GM13977 (cell line): ENCODE measurements at regions not wholly inside any gene's neighbourhood (a gene's known extent, or its start where the extent isn't known, plus 50 kb on each side); places are given as distances from the start of the nearest gene placed in this dataset.

Experiments
- DNase-seq: peaks from one replicate; pipeline ENCODE4 v3.0.0; 2012; ENCODE audit warnings: low spot score
- in situ Hi-C: fragments of 300-500 bp; cut with MboI; formaldehyde crosslinking; loops from one replicate; pipeline ENCODE4 v1.12.0; 2022; ENCODE audit warnings: low sequenced_read_pairs, low pct_unique_long_range_greater_than_20kb, mixed read lengths, inconsistent platforms; ENCODE audit not compliant: unreplicated experiment
- TF ChIP-seq, protein P1 (sequence below): IDR thresholded peaks from 2 replicates; pipeline ENCODE4 v1.5.1; 2012; ENCODE audit warnings: mild to moderate bottlenecking, control low read depth; ENCODE audit not compliant: insufficient read depth; ENCODE audit errors: extremely low read depth, missing control alignments

DNA sequence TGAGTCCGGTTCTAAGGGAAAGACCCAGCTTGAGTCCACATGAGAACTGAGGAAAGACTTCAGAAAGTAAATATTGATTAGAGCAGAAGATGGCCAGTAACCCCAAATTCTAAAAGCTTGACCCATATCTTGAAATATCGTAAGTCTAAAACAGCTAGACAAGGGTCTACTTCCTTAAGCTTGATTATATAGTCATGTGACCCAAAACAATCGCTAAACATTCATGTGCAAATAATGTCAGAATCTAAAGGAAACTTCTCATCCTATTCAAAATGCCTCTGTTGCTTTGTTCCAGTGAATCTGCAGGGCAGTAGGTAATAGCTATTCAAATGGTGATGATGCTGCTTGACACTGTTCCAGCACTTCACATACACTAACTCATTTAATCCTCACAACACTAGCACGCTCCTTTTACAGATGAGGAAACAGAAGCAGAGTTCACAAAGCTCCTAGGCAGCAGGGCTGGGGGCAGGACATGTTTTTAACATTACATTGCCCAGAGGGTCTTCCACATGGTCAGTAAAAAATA lies 52.6 kb downstream of the TCF20 start:
- DNase-seq, result no peak
- in situ Hi-C loops, result no loop called here
- TF ChIP-seq, protein P1, sequence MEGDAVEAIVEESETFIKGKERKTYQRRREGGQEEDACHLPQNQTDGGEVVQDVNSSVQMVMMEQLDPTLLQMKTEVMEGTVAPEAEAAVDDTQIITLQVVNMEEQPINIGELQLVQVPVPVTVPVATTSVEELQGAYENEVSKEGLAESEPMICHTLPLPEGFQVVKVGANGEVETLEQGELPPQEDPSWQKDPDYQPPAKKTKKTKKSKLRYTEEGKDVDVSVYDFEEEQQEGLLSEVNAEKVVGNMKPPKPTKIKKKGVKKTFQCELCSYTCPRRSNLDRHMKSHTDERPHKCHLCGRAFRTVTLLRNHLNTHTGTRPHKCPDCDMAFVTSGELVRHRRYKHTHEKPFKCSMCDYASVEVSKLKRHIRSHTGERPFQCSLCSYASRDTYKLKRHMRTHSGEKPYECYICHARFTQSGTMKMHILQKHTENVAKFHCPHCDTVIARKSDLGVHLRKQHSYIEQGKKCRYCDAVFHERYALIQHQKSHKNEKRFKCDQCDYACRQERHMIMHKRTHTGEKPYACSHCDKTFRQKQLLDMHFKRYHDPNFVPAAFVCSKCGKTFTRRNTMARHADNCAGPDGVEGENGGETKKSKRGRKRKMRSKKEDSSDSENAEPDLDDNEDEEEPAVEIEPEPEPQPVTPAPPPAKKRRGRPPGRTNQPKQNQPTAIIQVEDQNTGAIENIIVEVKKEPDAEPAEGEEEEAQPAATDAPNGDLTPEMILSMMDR, result no peak

DNA sequence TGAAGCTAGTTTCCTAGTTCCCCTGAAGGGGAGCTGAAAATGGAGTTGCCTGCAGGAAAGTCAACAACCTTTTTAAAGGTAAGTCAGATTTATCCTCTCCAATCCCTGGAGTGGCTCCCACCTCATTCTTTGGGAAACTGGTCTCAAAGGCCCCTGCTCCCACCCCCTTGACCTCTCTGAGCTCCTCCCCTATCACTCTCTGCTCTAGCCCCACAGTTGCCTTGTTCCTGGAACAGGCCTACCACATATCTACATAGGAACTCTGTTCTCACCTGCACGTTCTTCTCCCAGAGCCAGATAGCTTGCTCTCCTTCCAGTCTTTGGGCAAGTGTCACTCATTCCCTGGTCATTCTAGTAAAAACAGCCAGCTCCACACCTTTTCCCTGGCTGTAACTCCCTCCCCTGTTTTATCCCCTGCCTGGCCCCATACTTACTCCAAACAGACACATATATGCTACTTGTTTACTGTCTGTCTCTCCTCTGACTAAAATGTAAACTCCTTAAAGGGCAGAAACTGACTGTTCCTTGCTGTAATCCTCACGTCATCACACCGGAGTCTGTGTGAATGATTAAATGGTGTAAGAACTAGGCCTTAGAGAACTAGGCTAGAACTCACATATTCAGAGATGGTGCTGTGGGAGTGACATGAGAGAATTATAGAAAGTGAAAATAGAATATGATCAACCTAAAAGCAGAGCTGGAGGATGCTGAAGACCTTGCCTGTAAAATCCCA lies 53.3 kb downstream of the TCF20 start:
- TF ChIP-seq, protein P1, result no peak
- in situ Hi-C loops, result no loop called here
- DNase-seq, result peak; percentile 42

DNA sequence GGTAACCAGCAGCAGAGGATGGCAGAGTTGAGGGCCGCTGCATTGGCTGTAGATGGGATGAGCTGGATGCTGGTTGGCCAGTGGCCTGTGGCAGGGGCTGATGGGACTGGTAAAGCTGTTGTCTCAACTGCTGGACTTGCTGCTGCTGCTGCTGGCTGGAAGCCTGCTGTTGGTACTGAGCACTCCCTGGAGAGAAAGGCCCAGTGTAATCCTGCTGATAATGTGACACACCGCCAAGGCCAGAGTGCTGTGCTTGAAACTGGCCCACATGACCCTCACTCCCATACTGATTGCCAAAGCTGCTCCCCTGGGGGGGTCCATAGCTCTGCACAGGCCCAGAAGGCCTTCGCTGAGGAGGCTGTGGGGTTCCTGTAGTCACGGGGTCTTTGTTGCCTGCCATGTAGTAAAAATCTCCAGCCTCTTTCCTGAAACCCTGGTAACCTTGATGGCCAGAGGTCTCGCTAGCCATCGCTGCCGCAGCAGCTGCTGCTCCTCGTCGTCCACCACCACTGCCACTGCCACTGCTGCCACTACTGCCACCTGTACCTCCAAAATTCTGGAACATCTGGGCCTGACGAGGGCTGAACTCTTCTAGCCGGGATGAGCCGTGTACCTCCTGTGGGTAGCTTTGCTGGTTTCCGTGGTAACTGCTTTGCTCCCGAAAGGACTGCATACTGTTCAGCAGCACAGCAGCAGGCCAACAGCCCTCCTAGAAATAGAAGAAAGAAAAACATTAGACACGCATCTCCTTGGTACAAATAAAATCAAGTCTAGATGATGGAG lies 55.6 kb downstream of the TCF20 start:
- in situ Hi-C loops, result no loop called here
- TF ChIP-seq, protein P1, result no peak
- DNase-seq, result no peak

DNA sequence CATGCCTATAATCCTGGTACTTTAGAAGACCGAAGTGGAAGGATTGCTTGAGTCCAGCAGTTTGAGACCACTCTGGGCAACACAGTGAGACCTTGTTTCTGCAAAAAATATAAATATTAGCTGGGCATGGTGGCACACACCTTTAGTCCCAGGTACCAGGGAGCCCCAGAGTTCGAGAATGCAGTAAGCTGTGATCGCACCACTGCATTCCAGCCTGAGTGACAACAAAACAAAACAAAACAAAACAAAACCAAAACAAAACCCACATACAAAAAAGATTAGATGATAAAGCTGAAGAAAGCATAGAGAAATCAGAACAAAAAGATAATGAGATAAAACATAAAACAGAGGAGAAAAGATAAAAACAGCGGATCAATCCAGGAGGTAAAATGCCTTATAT lies 62.1 kb downstream of the TCF20 start:
- TF ChIP-seq, protein P1, result no peak
- DNase-seq, result no peak
- in situ Hi-C loops, result no loop called here

DNA sequence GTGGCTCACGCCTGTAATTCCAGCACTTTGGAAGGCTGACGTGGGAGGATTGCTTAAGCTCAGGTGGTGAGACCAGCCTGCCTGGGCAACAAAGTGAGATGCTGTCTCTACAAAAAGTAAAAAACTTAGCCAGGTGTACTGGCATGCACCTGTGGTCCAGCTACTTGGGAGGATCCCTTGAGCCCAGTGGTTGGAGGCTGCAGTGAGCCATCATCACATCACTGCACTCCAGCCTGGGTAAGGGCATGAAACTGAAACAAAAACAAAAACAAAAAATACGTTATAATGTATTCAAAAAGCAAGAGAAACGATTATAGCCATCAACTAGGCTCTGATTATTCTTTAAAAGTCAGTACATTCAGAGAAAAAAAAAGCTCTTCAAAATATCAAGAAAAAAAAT lies 62.5 kb downstream of the TCF20 start:
- TF ChIP-seq, protein P1, result no peak
- no peak for DNase-seq
- in situ Hi-C loops, result no loop called here

DNA sequence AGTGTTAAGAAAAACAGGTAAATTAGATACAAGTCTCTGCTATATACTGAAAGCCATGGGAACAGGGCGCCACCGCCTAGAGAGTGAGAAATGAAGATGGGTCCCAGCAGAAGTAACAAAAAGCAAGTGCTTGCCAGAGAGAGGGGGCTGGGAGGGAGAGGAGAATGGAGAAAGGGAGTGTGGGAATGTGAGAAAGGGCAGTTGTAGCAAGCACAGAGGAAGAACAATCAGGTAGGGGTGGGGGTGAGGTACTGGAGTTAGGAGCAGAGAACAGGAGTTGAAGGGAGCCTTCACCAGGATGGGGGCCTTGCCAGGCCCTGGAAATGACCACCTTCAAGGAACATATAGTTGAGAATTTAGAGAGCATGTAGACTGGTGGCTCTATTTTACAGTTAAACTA lies 66.8 kb downstream of the TCF20 start:
- no peak for DNase-seq
- TF ChIP-seq, protein P1, result no peak
- in situ Hi-C loops, result no loop called here
